HEK293 (cell line): ENCODE measurements at regions not wholly inside any gene's neighbourhood (a gene's known extent, or its start where the extent isn't known, plus 50 kb on each side); places are given as distances from the start of the nearest gene placed in this dataset.

ENCODE experiments used
- CTCF ChIA-PET: fragments of 350-600 bp; formaldehyde crosslinking; extraction: SDS; loops from one replicate; lab custom pipeline; 2021; ENCODE audit warnings: antibody characterized with exemption; lab: Yijun Ruan, JAX
- POLR2A ChIA-PET: fragments of 300-600 bp; formaldehyde crosslinking; extraction: SDS; loops from one replicate; lab custom pipeline; 2020; ENCODE audit warnings: antibody characterized with exemption, inconsistent platforms; lab: Yijun Ruan, JAX
- H3K27ac ChIP-seq: fragments of 200-500 bp; sonication (Bioruptor generic); 2 replicates; pipeline ENCODE4 v1.5.1; 2014; ENCODE audit warnings: low read depth, low read length, control low read depth, inconsistent platforms; ENCODE audit errors: extremely low read depth
- H3K36me3 ChIP-seq, 2 experiments: fragments of 200-500 bp in 1 of 2; sonication (Bioruptor generic) in 1 of 2; 1 replicate in 1 of 2; 2 replicates in 1 of 2; pipeline ENCODE4 v1.5.1; 2014 to 2017; ENCODE audit warnings: inconsistent platforms in 2 of 2, low read length in 2 of 2; ENCODE audit not compliant: control insufficient read depth in 2 of 2, insufficient read depth in 1 of 2
- H3K4me1 ChIP-seq: fragments of 200-500 bp; sonication (Bioruptor generic); 2 replicates; pipeline ENCODE4 v1.5.1; 2014; ENCODE audit warnings: mild to moderate bottlenecking, low read length, inconsistent platforms; ENCODE audit not compliant: control insufficient read depth, insufficient read depth
- H3K4me3 ChIP-seq: 2 replicates; pipeline ENCODE4 v1.5.1; 2011; ENCODE audit warnings: low read depth, mild to moderate bottlenecking, control low read depth, low read length, moderate library complexity
- H3K9me3 ChIP-seq: fragments of 200-500 bp; sonication (Bioruptor generic); 2 replicates; pipeline ENCODE4 v1.5.1; 2014; ENCODE audit warnings: low read depth, low read length, inconsistent platforms; ENCODE audit not compliant: control insufficient read depth, insufficient read depth
- GLI2 ChIP-seq: fragments of 450-650 bp; formaldehyde crosslinking; IDR thresholded peaks from 2 replicates; pipeline ENCODE4; 2017; ENCODE audit warnings: missing biosample characterization, missing genetic modification characterization, low read depth, borderline replicate concordance
- KLF10 ChIP-seq: fragments of 450-650 bp; IDR thresholded peaks from 2 replicates; pipeline ENCODE4 v1.5.1; 2018; ENCODE audit warnings: missing biosample characterization, mild to moderate bottlenecking, missing genetic modification characterization
- KLF7 ChIP-seq: fragments of 450-650 bp; formaldehyde crosslinking; IDR thresholded peaks from 2 replicates; pipeline ENCODE4 v1.5.1; 2016; ENCODE audit warnings: missing biosample characterization, missing genetic modification characterization, borderline replicate concordance
- MZF1 ChIP-seq: fragments of 450-650 bp; formaldehyde crosslinking; IDR thresholded peaks from 2 replicates; pipeline ENCODE4 v1.5.1; 2017; ENCODE audit warnings: missing biosample characterization, missing genetic modification characterization, borderline replicate concordance
- ZBTB20 ChIP-seq: fragments of 450-650 bp; formaldehyde crosslinking; IDR thresholded peaks from 2 replicates; pipeline ENCODE4 v1.5.1; 2016; ENCODE audit warnings: missing biosample characterization, missing genetic modification characterization
- ZBTB7A ChIP-seq: fragments of 450-650 bp; formaldehyde crosslinking; IDR thresholded peaks from 2 replicates; pipeline ENCODE4 v1.5.1; 2016; ENCODE audit warnings: low read depth, missing biosample characterization, missing genetic modification characterization
- ZNF2 ChIP-seq: fragments of 450-650 bp; formaldehyde crosslinking; IDR thresholded peaks from 2 replicates; pipeline ENCODE4 v1.5.1; 2016; ENCODE audit warnings: missing biosample characterization, missing genetic modification characterization
- ZNF221 ChIP-seq: fragments of 450-650 bp; formaldehyde crosslinking; IDR thresholded peaks from 2 replicates; pipeline ENCODE4 v1.5.1; 2017; ENCODE audit warnings: missing biosample characterization, missing genetic modification characterization, borderline replicate concordance
- ZNF404 ChIP-seq: fragments of 450-650 bp; formaldehyde crosslinking; IDR thresholded peaks from 2 replicates; pipeline ENCODE4 v1.5.1; 2017; ENCODE audit warnings: missing biosample characterization, missing genetic modification characterization
- ZNF513 ChIP-seq: fragments of 450-650 bp; IDR thresholded peaks from 2 replicates; pipeline ENCODE4 v1.5.1; 2018; ENCODE audit warnings: missing biosample characterization, missing genetic modification characterization
- ZNF654 ChIP-seq: fragments of 450-650 bp; formaldehyde crosslinking; IDR thresholded peaks from 2 replicates; pipeline ENCODE4 v1.5.1; 2016; ENCODE audit warnings: low read depth, missing biosample characterization, missing genetic modification characterization
- TF ChIP-seq, protein P1 (sequence below): fragments of 450-650 bp; formaldehyde crosslinking; IDR thresholded peaks from 2 replicates; pipeline ENCODE4 v1.5.1; 2016; ENCODE audit warnings: missing biosample characterization, missing genetic modification characterization, low read depth
- TF ChIP-seq, protein P2 (sequence below): fragments of 450-650 bp; formaldehyde crosslinking; conservative IDR thresholded peaks from 2 replicates; pipeline ENCODE4 v1.5.1; 2016; ENCODE audit warnings: low read depth, missing biosample characterization, missing genetic modification characterization
- TF ChIP-seq, protein P3 (sequence below): fragments of 450-650 bp; formaldehyde crosslinking; IDR thresholded peaks from 2 replicates; pipeline ENCODE4 v1.5.1; 2016; ENCODE audit warnings: missing biosample characterization, missing genetic modification characterization
- TF ChIP-seq, protein P4 (sequence below): fragments of 450-650 bp; formaldehyde crosslinking; IDR thresholded peaks from 2 replicates; pipeline ENCODE4 v1.5.1; 2016; ENCODE audit warnings: missing biosample characterization, missing genetic modification characterization

GRCh38 chr10:16030562-16030961, 170.3 kb upstream of the MINDY3 start:
- no peaks in the 10 kb centered on the region for H3K36me3 ChIP-seq
- POLR2A ChIA-PET, result no interaction called here
- no peak for TF ChIP-seq ZNF404 (tag by site-specific recombination)
- no peak for TF ChIP-seq ZNF513 (tag by site-specific recombination)
- TF ChIP-seq, protein P1, sequence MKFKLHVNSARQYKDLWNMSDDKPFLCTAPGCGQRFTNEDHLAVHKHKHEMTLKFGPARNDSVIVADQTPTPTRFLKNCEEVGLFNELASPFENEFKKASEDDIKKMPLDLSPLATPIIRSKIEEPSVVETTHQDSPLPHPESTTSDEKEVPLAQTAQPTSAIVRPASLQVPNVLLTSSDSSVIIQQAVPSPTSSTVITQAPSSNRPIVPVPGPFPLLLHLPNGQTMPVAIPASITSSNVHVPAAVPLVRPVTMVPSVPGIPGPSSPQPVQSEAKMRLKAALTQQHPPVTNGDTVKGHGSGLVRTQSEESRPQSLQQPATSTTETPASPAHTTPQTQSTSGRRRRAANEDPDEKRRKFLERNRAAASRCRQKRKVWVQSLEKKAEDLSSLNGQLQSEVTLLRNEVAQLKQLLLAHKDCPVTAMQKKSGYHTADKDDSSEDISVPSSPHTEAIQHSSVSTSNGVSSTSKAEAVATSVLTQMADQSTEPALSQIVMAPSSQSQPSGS (tag by site-specific recombination), result no peak
- TF ChIP-seq ZBTB20, result no peak
- TF ChIP-seq ZNF2 (tag by site-specific recombination), result no peak
- TF ChIP-seq, all 188 proteins: peak for 0
- no peaks in the 10 kb centered on the region for H3K4me1 ChIP-seq
- no peaks in the 10 kb centered on the region for H3K9me3 ChIP-seq
- CTCF ChIA-PET, result no interaction called here
- no peak overlapping the region for H3K4me3 ChIP-seq
- no peak overlapping the region for H3K27ac ChIP-seq

GRCh38 chr10:16049050-16049449, 188.7 kb upstream of the MINDY3 start:
- H3K4me1 ChIP-seq, result no peaks in the 10 kb centered on the region
- no peaks in the 10 kb centered on the region for H3K9me3 ChIP-seq
- H3K4me3 ChIP-seq, result no peak overlapping the region
- no peak overlapping the region for H3K27ac ChIP-seq
- no peaks in the 10 kb centered on the region for H3K36me3 ChIP-seq
- ChIA-PET CTCF (no interaction called here), POLR2A (no interaction called here)
- peak; percentile 29 for TF ChIP-seq ZNF654 (tag by site-specific recombination)
- TF ChIP-seq MZF1, result no peak

DNA sequence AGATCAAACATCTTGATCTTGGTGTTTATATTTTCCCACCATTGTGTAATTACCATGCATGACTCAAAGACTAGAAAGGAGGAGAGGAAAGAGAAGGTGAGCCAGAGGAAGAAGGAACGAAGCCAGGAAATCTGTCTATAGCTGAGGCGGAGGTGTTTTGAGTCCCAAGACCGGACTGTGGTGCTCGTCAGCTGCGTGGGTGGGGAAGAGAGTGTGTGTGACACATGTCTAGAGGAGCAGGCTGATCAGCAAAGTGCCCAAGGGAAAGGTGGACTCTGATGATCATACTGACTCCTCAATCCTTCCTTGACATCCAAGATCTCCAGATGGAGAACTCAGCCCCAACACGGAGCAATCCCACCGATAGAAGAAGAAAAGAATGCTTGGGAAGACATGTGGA, 189.5 kb upstream of the MINDY3 start:
- H3K4me3 ChIP-seq, result no peak overlapping the region
- no peak overlapping the region for H3K27ac ChIP-seq
- TF ChIP-seq, protein P2, sequence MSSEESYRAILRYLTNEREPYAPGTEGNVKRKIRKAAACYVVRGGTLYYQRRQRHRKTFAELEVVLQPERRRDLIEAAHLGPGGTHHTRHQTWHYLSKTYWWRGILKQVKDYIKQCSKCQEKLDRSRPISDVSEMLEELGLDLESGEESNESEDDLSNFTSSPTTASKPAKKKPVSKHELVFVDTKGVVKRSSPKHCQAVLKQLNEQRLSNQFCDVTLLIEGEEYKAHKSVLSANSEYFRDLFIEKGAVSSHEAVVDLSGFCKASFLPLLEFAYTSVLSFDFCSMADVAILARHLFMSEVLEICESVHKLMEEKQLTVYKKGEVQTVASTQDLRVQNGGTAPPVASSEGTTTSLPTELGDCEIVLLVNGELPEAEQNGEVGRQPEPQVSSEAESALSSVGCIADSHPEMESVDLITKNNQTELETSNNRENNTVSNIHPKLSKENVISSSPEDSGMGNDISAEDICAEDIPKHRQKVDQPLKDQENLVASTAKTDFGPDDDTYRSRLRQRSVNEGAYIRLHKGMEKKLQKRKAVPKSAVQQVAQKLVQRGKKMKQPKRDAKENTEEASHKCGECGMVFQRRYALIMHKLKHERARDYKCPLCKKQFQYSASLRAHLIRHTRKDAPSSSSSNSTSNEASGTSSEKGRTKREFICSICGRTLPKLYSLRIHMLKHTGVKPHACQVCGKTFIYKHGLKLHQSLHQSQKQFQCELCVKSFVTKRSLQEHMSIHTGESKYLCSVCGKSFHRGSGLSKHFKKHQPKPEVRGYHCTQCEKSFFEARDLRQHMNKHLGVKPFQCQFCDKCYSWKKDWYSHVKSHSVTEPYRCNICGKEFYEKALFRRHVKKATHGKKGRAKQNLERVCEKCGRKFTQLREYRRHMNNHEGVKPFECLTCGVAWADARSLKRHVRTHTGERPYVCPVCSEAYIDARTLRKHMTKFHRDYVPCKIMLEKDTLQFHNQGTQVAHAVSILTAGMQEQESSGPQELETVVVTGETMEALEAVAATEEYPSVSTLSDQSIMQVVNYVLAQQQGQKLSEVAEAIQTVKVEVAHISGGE (tag by site-specific recombination), result peak; percentile 23; the same call in 1 of the 2 replicates
- TF ChIP-seq KLF7 (tag by site-specific recombination), result no peak
- H3K4me1 ChIP-seq, result no peaks in the 10 kb centered on the region
- H3K9me3 ChIP-seq, result no peaks in the 10 kb centered on the region
- no peaks in the 10 kb centered on the region for H3K36me3 ChIP-seq
- POLR2A ChIA-PET, result no interaction called here
- CTCF ChIA-PET, result no interaction called here

DNA sequence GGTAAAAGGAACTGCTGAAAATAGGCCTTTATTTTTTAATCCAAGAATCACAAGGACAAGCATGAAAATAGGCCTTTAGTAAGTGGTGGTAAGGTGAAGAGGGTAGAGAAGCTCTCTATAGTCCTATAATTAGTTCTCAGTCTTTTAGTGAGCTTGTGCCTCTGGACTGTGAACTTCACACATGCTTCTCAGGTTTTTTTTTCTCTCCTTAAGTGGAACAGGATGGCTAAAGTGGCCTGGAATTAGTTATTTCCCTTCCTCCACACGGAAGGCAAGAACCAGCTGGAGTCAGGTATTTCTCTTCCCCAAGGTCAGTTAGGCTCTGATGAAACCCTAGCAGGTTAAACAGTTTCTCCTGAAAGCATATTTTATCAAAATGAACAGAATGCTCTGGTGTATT, 203.0 kb upstream of the MINDY3 start:
- Histone ChIP-seq H3K4me1 (no peaks in the 10 kb centered on the region), H3K9me3 (no peaks in the 10 kb centered on the region), H3K27ac (no peak overlapping the region), H3K36me3 (no peaks in the 10 kb centered on the region), H3K4me3 (no peak overlapping the region)
- ChIA-PET CTCF (no interaction called here), POLR2A (no interaction called here)
- TF ChIP-seq, protein P3, sequence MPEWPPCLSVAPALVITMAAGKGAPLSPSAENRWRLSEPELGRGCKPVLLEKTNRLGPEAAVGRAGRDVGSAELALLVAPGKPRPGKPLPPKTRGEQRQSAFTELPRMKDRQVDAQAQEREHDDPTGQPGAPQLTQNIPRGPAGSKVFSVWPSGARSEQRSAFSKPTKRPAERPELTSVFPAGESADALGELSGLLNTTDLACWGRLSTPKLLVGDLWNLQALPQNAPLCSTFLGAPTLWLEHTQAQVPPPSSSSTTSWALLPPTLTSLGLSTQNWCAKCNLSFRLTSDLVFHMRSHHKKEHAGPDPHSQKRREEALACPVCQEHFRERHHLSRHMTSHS (tag by site-specific recombination), result no peak
- TF ChIP-seq GLI2 (tag by site-specific recombination) (no peak), ZBTB7A (tag by site-specific recombination) (no peak), ZNF221 (no peak), KLF10 (tag by site-specific recombination) (no peak)
- TF ChIP-seq, protein P4, sequence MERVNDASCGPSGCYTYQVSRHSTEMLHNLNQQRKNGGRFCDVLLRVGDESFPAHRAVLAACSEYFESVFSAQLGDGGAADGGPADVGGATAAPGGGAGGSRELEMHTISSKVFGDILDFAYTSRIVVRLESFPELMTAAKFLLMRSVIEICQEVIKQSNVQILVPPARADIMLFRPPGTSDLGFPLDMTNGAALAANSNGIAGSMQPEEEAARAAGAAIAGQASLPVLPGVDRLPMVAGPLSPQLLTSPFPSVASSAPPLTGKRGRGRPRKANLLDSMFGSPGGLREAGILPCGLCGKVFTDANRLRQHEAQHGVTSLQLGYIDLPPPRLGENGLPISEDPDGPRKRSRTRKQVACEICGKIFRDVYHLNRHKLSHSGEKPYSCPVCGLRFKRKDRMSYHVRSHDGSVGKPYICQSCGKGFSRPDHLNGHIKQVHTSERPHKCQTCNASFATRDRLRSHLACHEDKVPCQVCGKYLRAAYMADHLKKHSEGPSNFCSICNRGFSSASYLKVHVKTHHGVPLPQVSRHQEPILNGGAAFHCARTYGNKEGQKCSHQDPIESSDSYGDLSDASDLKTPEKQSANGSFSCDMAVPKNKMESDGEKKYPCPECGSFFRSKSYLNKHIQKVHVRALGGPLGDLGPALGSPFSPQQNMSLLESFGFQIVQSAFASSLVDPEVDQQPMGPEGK (tag by site-specific recombination), result no peak
